ENCODE measurements at regions not wholly inside any gene's neighbourhood (a gene's known extent, or its start where the extent isn't known, plus 50 kb on each side); places are given as distances from the start of the nearest gene placed in this dataset.

DNA sequence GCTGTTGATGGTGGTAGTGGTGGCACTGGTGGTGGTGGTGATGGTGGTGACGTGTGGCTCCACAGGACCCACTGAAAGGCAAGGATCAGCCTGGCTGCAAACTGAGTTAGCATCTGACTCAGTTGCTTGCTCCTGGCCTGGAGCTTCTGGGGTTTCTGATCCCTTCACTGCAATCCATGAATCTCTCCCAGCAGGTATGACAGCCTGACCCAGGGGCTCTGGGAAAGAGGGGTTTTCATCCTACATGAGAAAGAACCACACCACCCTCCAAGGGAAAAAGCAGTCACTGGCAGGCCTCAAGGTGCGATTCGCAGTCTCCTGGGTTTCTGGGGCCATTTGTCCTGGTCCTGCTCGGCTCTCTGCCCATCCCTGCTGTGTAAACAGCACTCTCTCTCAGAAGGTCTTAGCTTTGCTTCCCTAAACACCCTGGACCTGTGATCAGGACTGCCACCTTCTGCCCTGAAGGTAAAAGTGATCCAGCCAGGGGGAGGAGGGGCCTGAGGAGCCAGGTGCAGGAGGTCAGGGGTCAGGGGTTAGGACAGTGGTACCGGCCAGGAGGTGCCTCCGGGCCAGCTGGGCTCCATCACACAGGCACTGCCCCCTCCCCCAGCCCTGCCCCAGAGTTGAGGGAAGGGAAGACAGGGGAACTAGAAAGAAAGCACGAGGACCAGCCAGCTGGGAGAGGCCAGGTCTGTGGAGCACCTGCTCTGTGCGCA, 152.0 kb downstream of the BMP7 start:
- TF ChIP-seq, protein P1, sequence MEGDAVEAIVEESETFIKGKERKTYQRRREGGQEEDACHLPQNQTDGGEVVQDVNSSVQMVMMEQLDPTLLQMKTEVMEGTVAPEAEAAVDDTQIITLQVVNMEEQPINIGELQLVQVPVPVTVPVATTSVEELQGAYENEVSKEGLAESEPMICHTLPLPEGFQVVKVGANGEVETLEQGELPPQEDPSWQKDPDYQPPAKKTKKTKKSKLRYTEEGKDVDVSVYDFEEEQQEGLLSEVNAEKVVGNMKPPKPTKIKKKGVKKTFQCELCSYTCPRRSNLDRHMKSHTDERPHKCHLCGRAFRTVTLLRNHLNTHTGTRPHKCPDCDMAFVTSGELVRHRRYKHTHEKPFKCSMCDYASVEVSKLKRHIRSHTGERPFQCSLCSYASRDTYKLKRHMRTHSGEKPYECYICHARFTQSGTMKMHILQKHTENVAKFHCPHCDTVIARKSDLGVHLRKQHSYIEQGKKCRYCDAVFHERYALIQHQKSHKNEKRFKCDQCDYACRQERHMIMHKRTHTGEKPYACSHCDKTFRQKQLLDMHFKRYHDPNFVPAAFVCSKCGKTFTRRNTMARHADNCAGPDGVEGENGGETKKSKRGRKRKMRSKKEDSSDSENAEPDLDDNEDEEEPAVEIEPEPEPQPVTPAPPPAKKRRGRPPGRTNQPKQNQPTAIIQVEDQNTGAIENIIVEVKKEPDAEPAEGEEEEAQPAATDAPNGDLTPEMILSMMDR (IDR thresholded peaks at IDR 0.05) = no peak
- TF ChIP-seq POLR2A (IDR thresholded peaks at IDR 0.05) = no peak
